K562 (cell line): ENCODE measurements at regions not wholly inside any gene's neighbourhood (a gene's known extent, or its start where the extent isn't known, plus 50 kb on each side); places are given as distances from the start of the nearest gene placed in this dataset.

Source experiments
- CBFB ChIP-seq: sonication (generic); formaldehyde crosslinking; IDR thresholded peaks from 2 replicates; pipeline ENCODE4 v1.4.0; 2020; ENCODE audit warnings: mild to moderate bottlenecking, missing genetic modification reagents
- DPF2 ChIP-seq: fragments of 450-650 bp; IDR thresholded peaks from 2 replicates; pipeline ENCODE4 v1.6.1; 2016
- GATAD2A ChIP-seq: fragments of 450-650 bp; IDR thresholded peaks from 2 replicates; pipeline ENCODE4 v1.6.1; 2017
- GTF2E2 ChIP-seq: fragments of 200-800 bp; sonication (Bioruptor generic); IDR thresholded peaks from 2 replicates; pipeline ENCODE4 v1.6.1; 2016; ENCODE audit warnings: missing genetic modification characterization, missing compliant biosample characterization
- KDM2B ChIP-seq: fragments of 250-450 bp; sonication (Bioruptor Pico); IDR thresholded peaks from 2 replicates; pipeline ENCODE4 v1.8.0; 2021; ENCODE audit warnings: mild to moderate bottlenecking, moderate library complexity
- SMAD2 ChIP-seq: fragments of 150-350 bp; IDR thresholded peaks from 2 replicates; pipeline ENCODE4 v1.6.1; 2014; ENCODE audit warnings: low read depth, mild to moderate bottlenecking, low read length
- SOX6 ChIP-seq: fragments of 450-650 bp; IDR thresholded peaks from 2 replicates; pipeline ENCODE4 v1.6.1; 2014; ENCODE audit warnings: mild to moderate bottlenecking
- ZC3H4 ChIP-seq: sonication (generic); formaldehyde crosslinking; IDR thresholded peaks from 2 replicates; pipeline ENCODE4 v1.9.0; 2021; ENCODE audit warnings: missing genetic modification reagents, borderline replicate concordance
- ZNF174 ChIP-seq: fragments of 250-450 bp; sonication (Bioruptor Pico); IDR thresholded peaks from 2 replicates; pipeline ENCODE4 v1.4.0; 2020; ENCODE audit warnings: mild to moderate bottlenecking
- ZNF507 ChIP-seq: conservative IDR thresholded peaks from 2 replicates; pipeline ENCODE4 v1.6.1; 2017; ENCODE audit warnings: missing genetic modification characterization, missing compliant biosample characterization
- ZNF551 ChIP-seq: fragments of 250-450 bp; sonication (Bioruptor Pico); IDR thresholded peaks from 2 replicates; pipeline ENCODE4 v1.5.0; 2021; ENCODE audit warnings: mild to moderate bottlenecking, moderate library complexity
- ZNF586 ChIP-seq: fragments of 450-650 bp; formaldehyde crosslinking; conservative IDR thresholded peaks from 2 replicates; pipeline ENCODE4 v1.4.0; 2020; ENCODE audit warnings: mild to moderate bottlenecking, moderate library complexity
- ZZZ3 ChIP-seq: fragments of 450-650 bp; IDR thresholded peaks from 2 replicates; pipeline ENCODE4 v1.6.1; 2016; ENCODE audit warnings: antibody characterized with exemption, mild to moderate bottlenecking, moderate library complexity
- TF ChIP-seq, protein P1 (sequence below): fragments of 250-450 bp; sonication (Bioruptor Pico); IDR thresholded peaks from 2 replicates; pipeline ENCODE4 v1.5.0; 2020; ENCODE audit warnings: mild to moderate bottlenecking, borderline replicate concordance
- TF ChIP-seq, protein P2 (sequence below): fragments of 250-450 bp; sonication (Bioruptor Pico); IDR thresholded peaks from 2 replicates; pipeline ENCODE4 v1.8.0; 2021; ENCODE audit warnings: mild to moderate bottlenecking, moderate library complexity
- TF ChIP-seq, protein P3 (sequence below): fragments of 250-450 bp; sonication (Bioruptor Pico); IDR thresholded peaks from 2 replicates; pipeline ENCODE4 v1.9.0; 2021; ENCODE audit warnings: mild to moderate bottlenecking
- TF ChIP-seq, protein P4 (sequence below): sonication (generic); formaldehyde crosslinking; IDR thresholded peaks from 2 replicates; pipeline ENCODE4 v1.8.0; 2022; ENCODE audit warnings: missing genetic modification reagents, mild to moderate bottlenecking, moderate library complexity, borderline replicate concordance
- TF ChIP-seq, protein P5 (sequence below): fragments of 250-450 bp; sonication (Bioruptor Pico); IDR thresholded peaks from 2 replicates; pipeline ENCODE4 v1.9.0; 2021; ENCODE audit warnings: mild to moderate bottlenecking, inconsistent platforms
- TF ChIP-seq, protein P6 (sequence below): fragments of 450-650 bp; formaldehyde crosslinking; IDR thresholded peaks from 2 replicates; pipeline ENCODE4 v1.4.0; 2020; ENCODE audit warnings: mild to moderate bottlenecking
- TF ChIP-seq, protein P7 (sequence below): sonication (generic); formaldehyde crosslinking; IDR thresholded peaks from 2 replicates; pipeline ENCODE4 v1.8.0; 2022; ENCODE audit warnings: missing genetic modification reagents, mild to moderate bottlenecking, borderline replicate concordance

DNA sequence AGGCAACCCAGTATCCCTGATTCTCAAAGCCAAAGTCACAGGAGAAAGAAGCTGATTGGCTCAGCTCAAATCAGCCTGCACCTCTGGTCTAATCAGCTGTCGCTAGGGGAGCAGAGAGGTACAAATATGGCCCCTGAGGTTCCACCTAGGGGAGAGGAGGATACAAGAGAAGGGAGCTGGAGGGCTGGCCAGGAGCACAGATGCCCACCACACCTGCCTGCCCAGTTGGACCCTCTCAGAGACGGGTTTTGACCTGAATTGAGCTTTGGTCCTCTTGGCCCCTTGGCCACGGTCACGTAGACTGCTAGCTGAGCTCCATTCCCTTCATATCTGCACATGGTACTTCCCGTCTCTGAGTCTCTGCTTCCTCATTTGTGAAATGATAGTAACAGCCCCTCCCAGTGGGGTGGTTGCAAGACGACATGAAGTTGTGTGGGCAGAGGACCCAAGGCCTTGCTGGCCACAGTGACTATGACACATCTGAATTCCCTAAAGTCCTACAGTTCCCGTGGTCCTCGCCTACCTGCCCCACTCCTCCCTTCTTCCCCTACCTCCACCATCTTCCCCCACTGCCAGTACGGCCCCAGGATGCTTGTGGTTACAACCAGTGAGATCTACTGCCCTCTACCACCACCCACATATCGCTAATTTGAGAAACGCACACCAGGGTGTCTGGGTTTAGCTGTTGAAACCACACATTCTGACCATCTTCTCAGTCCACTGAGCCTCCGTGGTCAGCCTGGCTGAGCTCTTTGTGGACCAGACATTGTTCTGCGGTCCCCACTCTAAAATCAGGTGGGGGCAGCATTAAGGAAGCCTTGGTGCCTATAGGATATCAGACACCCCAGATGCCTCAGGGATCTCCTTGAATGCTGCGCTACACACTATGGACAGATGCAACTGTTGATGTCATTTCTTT is 60.3 kb upstream of the NEK6 start (continued):
- TF ChIP-seq, protein P1, sequence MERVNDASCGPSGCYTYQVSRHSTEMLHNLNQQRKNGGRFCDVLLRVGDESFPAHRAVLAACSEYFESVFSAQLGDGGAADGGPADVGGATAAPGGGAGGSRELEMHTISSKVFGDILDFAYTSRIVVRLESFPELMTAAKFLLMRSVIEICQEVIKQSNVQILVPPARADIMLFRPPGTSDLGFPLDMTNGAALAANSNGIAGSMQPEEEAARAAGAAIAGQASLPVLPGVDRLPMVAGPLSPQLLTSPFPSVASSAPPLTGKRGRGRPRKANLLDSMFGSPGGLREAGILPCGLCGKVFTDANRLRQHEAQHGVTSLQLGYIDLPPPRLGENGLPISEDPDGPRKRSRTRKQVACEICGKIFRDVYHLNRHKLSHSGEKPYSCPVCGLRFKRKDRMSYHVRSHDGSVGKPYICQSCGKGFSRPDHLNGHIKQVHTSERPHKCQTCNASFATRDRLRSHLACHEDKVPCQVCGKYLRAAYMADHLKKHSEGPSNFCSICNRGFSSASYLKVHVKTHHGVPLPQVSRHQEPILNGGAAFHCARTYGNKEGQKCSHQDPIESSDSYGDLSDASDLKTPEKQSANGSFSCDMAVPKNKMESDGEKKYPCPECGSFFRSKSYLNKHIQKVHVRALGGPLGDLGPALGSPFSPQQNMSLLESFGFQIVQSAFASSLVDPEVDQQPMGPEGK = no peak
- TF ChIP-seq, protein P2, sequence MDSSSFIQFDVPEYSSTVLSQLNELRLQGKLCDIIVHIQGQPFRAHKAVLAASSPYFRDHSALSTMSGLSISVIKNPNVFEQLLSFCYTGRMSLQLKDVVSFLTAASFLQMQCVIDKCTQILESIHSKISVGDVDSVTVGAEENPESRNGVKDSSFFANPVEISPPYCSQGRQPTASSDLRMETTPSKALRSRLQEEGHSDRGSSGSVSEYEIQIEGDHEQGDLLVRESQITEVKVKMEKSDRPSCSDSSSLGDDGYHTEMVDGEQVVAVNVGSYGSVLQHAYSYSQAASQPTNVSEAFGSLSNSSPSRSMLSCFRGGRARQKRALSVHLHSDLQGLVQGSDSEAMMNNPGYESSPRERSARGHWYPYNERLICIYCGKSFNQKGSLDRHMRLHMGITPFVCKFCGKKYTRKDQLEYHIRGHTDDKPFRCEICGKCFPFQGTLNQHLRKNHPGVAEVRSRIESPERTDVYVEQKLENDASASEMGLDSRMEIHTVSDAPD = no peak
- TF ChIP-seq, protein P3, sequence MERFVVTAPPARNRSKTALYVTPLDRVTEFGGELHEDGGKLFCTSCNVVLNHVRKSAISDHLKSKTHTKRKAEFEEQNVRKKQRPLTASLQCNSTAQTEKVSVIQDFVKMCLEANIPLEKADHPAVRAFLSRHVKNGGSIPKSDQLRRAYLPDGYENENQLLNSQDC (CRISPR knock-in tag) = no peak
- TF ChIP-seq SOX6 (no peak), CBFB (no peak), ZC3H4 (CRISPR knock-in tag) (no peak), SMAD2 (no peak), GATAD2A (no peak), DPF2 (no peak), GTF2E2 (tag) (no peak), KDM2B (CRISPR knock-in tag) (no peak), ZNF586 (no peak), ZZZ3 (no peak), ZNF551 (CRISPR knock-in tag) (no peak), ZNF174 (CRISPR knock-in tag) (no peak), ZNF507 (tag) (no peak)
- TF ChIP-seq, protein P4, sequence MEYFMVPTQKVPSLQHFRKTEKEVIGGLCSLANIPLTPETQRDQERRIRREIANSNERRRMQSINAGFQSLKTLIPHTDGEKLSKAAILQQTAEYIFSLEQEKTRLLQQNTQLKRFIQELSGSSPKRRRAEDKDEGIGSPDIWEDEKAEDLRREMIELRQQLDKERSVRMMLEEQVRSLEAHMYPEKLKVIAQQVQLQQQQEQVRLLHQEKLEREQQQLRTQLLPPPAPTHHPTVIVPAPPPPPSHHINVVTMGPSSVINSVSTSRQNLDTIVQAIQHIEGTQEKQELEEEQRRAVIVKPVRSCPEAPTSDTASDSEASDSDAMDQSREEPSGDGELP (CRISPR knock-in tag) = peak; percentile 84
- TF ChIP-seq, protein P5, sequence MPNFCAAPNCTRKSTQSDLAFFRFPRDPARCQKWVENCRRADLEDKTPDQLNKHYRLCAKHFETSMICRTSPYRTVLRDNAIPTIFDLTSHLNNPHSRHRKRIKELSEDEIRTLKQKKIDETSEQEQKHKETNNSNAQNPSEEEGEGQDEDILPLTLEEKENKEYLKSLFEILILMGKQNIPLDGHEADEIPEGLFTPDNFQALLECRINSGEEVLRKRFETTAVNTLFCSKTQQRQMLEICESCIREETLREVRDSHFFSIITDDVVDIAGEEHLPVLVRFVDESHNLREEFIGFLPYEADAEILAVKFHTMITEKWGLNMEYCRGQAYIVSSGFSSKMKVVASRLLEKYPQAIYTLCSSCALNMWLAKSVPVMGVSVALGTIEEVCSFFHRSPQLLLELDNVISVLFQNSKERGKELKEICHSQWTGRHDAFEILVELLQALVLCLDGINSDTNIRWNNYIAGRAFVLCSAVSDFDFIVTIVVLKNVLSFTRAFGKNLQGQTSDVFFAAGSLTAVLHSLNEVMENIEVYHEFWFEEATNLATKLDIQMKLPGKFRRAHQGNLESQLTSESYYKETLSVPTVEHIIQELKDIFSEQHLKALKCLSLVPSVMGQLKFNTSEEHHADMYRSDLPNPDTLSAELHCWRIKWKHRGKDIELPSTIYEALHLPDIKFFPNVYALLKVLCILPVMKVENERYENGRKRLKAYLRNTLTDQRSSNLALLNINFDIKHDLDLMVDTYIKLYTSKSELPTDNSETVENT (CRISPR knock-in tag) = no peak
- TF ChIP-seq, protein P6, sequence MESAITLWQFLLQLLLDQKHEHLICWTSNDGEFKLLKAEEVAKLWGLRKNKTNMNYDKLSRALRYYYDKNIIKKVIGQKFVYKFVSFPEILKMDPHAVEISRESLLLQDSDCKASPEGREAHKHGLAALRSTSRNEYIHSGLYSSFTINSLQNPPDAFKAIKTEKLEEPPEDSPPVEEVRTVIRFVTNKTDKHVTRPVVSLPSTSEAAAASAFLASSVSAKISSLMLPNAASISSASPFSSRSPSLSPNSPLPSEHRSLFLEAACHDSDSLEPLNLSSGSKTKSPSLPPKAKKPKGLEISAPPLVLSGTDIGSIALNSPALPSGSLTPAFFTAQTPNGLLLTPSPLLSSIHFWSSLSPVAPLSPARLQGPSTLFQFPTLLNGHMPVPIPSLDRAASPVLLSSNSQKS (CRISPR knock-in tag) = no peak
- TF ChIP-seq, protein P7, sequence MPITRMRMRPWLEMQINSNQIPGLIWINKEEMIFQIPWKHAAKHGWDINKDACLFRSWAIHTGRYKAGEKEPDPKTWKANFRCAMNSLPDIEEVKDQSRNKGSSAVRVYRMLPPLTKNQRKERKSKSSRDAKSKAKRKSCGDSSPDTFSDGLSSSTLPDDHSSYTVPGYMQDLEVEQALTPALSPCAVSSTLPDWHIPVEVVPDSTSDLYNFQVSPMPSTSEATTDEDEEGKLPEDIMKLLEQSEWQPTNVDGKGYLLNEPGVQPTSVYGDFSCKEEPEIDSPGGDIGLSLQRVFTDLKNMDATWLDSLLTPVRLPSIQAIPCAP = no peak
